CD14-positive monocyte (primary cell): ENCODE measurements at regions not wholly inside any gene's neighbourhood (a gene's known extent, or its start where the extent isn't known, plus 50 kb on each side); places are given as distances from the start of the nearest gene placed in this dataset.
A peak's percentile ranks its signal among the peaks of the same experiment; 100 is the strongest.

Experiments used
- DNase-seq, 3 donors: peaks; one replicate each; pipeline ENCODE4 v3.0.0-alpha.2; 2011 to 2022
- H2AFZ ChIP-seq: 2 replicates; pipeline ENCODE4 v1.6.0; 2012; ENCODE audit warnings: mild to moderate bottlenecking, low read depth, low read length, inconsistent platforms; ENCODE audit not compliant: insufficient read depth, poor library complexity, severe bottlenecking
- H3K27ac ChIP-seq, 2 donors: 1 replicate in 1 of 2; 2 replicates in 1 of 2; pipeline ENCODE4 v1.5.1; 2012 to 2013; ENCODE audit warnings: low read length in 2 of 2, control low read depth in 1 of 2, inconsistent platforms in 1 of 2, low read depth in 1 of 2, mild to moderate bottlenecking in 1 of 2
- H3K27me3 ChIP-seq, 2 donors: one replicate each; pipeline versions ENCODE4 v1.6.0 to v1.6.1; 2011 to 2013; ENCODE audit warnings: low read length in 2 of 2; ENCODE audit not compliant: control insufficient read depth in 2 of 2, insufficient read depth in 2 of 2
- H3K36me3 ChIP-seq, 2 donors: replicated peaks in 1 of 2; 1 replicate in 1 of 2; 2 replicates in 1 of 2; pipeline versions ENCODE4 v1.5.1 to v1.6.1; 2012 to 2013; ENCODE audit warnings: low read length in 2 of 2, control low read depth in 1 of 2, inconsistent platforms in 1 of 2, mild to moderate bottlenecking in 1 of 2; ENCODE audit not compliant: insufficient read depth in 2 of 2, control insufficient read depth in 1 of 2
- H3K4me1 ChIP-seq, 2 donors: 1 replicate in 1 of 2; 2 replicates in 1 of 2; pipeline versions ENCODE4 v1.5.1 to v1.6.1; 2012 to 2013; ENCODE audit warnings: low read length in 2 of 2, control low read depth in 1 of 2, inconsistent platforms in 1 of 2, mild to moderate bottlenecking in 1 of 2, moderate library complexity in 1 of 2; ENCODE audit not compliant: insufficient read depth in 2 of 2, control insufficient read depth in 1 of 2
- H3K4me2 ChIP-seq: replicated peaks from 2 replicates; pipeline ENCODE3; 2012; ENCODE audit warnings: low read length, moderate library complexity, mild to moderate bottlenecking; ENCODE audit not compliant: poor library complexity, severe bottlenecking; ENCODE audit errors: extremely low read depth
- H3K4me3 ChIP-seq, 3 experiments: fragments of 200-600 bp in 1 of 3; sonication (generic) in 1 of 3; replicated peaks in 1 of 3; 1 replicate in 2 of 3; 2 replicates in 1 of 3; pipeline ENCODE4 v1.5.1; 2011 to 2013; ENCODE audit warnings: low read length in 3 of 3, mild to moderate bottlenecking in 3 of 3, control low read depth in 2 of 3, low read depth in 2 of 3, inconsistent platforms in 1 of 3, moderate library complexity in 1 of 3
- H3K79me2 ChIP-seq: 2 replicates; pipeline ENCODE4 v1.6.0; 2012; ENCODE audit warnings: mild to moderate bottlenecking, control low read depth, inconsistent platforms, low read length, moderate library complexity; ENCODE audit not compliant: insufficient read depth
- H3K9ac ChIP-seq: 2 replicates; pipeline ENCODE4 v1.6.0; 2017; ENCODE audit warnings: low read length, mild to moderate bottlenecking; ENCODE audit not compliant: insufficient read depth, poor library complexity, severe bottlenecking
- H3K9me3 ChIP-seq, 2 donors: replicated peaks in 1 of 2; 1 replicate in 1 of 2; 2 replicates in 1 of 2; pipeline versions ENCODE4 v1.5.1 to v1.6.1; 2012 to 2013; ENCODE audit warnings: low read length in 2 of 2, control low read depth in 1 of 2; ENCODE audit not compliant: control insufficient read depth in 1 of 2, insufficient read depth in 1 of 2
- H4K20me1 ChIP-seq: 2 replicates; pipeline ENCODE4 v1.6.0; 2012; ENCODE audit warnings: mild to moderate bottlenecking, low read length, control low read depth, moderate library complexity; ENCODE audit not compliant: insufficient read depth
- H3K27ac Mint-ChIP-seq, 7 donors: one replicate each; pipeline ENCODE4 v1.8.0; 2020; ENCODE audit warnings: mild to moderate bottlenecking in 7 of 7, mixed read lengths in 7 of 7, moderate library complexity in 6 of 7, inconsistent platforms in 2 of 7
- H3K27me3 Mint-ChIP-seq, 3 donors: one replicate each; pipeline ENCODE4 v1.8.0; 2021 to 2022; ENCODE audit warnings: low read depth in 3 of 3, mild to moderate bottlenecking in 3 of 3, mixed read lengths in 3 of 3, moderate library complexity in 3 of 3, inconsistent platforms in 1 of 3
- H3K36me3 Mint-ChIP-seq, 2 donors: one replicate each; pipeline ENCODE4 v1.8.0; 2020; ENCODE audit warnings: mixed read lengths in 2 of 2, inconsistent platforms in 1 of 2, mild to moderate bottlenecking in 1 of 2
- H3K4me1 Mint-ChIP-seq: one replicate; pipeline ENCODE4 v1.8.0; 2020; ENCODE audit warnings: mild to moderate bottlenecking, mixed read lengths
- H3K4me3 Mint-ChIP-seq, 2 donors: one replicate each; pipeline ENCODE4 v1.8.0; 2020; ENCODE audit warnings: mild to moderate bottlenecking in 2 of 2, mixed read lengths in 2 of 2, moderate library complexity in 1 of 2
- H3K9me3 Mint-ChIP-seq, 7 donors: one replicate each; pipeline ENCODE4 v1.8.0; 2020 to 2022; ENCODE audit warnings: mixed read lengths in 7 of 7, mild to moderate bottlenecking in 6 of 7, moderate library complexity in 6 of 7, inconsistent platforms in 2 of 7
- CTCF ChIP-seq: fragments of 200-600 bp; IDR thresholded peaks from one replicate; pipeline ENCODE4 v1.8.0; 2022; ENCODE audit warnings: antibody characterized with exemption, mild to moderate bottlenecking
- WGBS: methylation state at CpG from one replicate; pipeline ENCODE4 v1.1.5; 2013; ENCODE audit warnings: missing lambda C conversion rate; ENCODE audit not compliant: insufficient coverage; 5-methylcytosine and 5-hydroxymethylcytosine counted together
- intact Hi-C, 2 donors: fragments of 100-400 bp; cut with micrococcal nuclease; formaldehyde crosslinking; loops; one replicate each; pipeline versions ENCODE4 v1.15.0 to v1.15.1; 2023

DNA sequence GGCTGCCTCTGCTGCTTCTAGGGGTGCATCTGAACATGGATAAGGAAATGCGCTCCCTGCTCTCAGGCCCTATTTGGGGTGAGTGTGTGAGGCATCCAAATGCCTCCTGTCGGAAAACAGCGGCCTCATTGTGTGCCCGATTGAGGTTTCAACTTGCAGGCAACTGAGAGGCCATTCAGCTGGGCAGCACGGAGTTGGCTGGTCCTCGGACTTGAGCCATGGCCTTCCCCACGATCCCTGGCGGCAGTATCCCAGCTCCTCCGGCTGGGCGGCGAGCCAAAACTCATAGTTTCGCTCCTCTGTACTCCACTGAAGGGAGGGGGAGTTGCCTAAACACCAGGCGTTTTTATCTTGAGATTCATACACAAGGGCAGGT, 597.3 kb upstream of the SGCD start:
- H3K9me3 ChIP-seq = peaks cover 0 to 3% of the 10 kb centered on the region in 2 donors
- no peaks in the 10 kb centered on the region for H3K4me1 ChIP-seq
- H3K4me1 Mint-ChIP-seq = no peaks in the 10 kb centered on the region
- peaks cover 0 to 13% (median 5%) of the 10 kb centered on the region in 7 donors for H3K9me3 Mint-ChIP-seq
- no peak for TF ChIP-seq CTCF
- H3K9ac ChIP-seq = no peak overlapping the region
- no peak overlapping the region for H3K4me2 ChIP-seq
- peak overlapping the region in 1 of 2 donors; percentile 79 for H3K4me3 Mint-ChIP-seq
- 4% methylated on average over 10 of the region's 13 CpGs for WGBS
- no peaks in the 10 kb centered on the region for H3K36me3 Mint-ChIP-seq
- DNase-seq = no peak
- H4K20me1 ChIP-seq = no peaks in the 10 kb centered on the region
- H3K36me3 ChIP-seq = no peaks in the 10 kb centered on the region
- no peak overlapping the region for H3K27ac ChIP-seq
- H2AFZ ChIP-seq = no peak overlapping the region
- H3K79me2 ChIP-seq = no peaks in the 10 kb centered on the region
- intact Hi-C loops = no loop called here
- H3K27me3 ChIP-seq = peaks cover 16 to 49% of the 10 kb centered on the region in 2 donors
- H3K27me3 Mint-ChIP-seq = peaks cover 44 to 54% (median 51%) of the 10 kb centered on the region in 3 donors
- H3K4me3 ChIP-seq = no peak overlapping the region
- no peak overlapping the region for H3K27ac Mint-ChIP-seq

GRCh38 chr5:155732587-155733376, 594.2 kb upstream of the SGCD start:
- no peaks in the 10 kb centered on the region for H3K4me1 Mint-ChIP-seq
- peaks cover 27 to 38% (median 36%) of the 10 kb centered on the region in 3 donors for H3K27me3 Mint-ChIP-seq
- 14% methylated on average over 1 of the region's 6 CpGs for WGBS
- H3K9me3 Mint-ChIP-seq = peaks cover 0 to 8% (median 3%) of the 10 kb centered on the region in 7 donors
- H4K20me1 ChIP-seq = no peaks in the 10 kb centered on the region
- no peak overlapping the region for H3K27ac Mint-ChIP-seq
- no peak overlapping the region for H3K4me3 Mint-ChIP-seq
- no peak overlapping the region for H3K27ac ChIP-seq
- H3K4me2 ChIP-seq = no peak overlapping the region
- H3K9ac ChIP-seq = no peak overlapping the region
- no peak overlapping the region for H3K4me3 ChIP-seq
- H3K9me3 ChIP-seq = peaks cover 0 to 3% of the 10 kb centered on the region in 2 donors
- H3K27me3 ChIP-seq = peaks cover 14 to 27% of the 10 kb centered on the region in 2 donors
- no peak overlapping the region for H2AFZ ChIP-seq
- H3K79me2 ChIP-seq = no peaks in the 10 kb centered on the region
- no peaks in the 10 kb centered on the region for H3K4me1 ChIP-seq
- no peak for TF ChIP-seq CTCF
- no peaks in the 10 kb centered on the region for H3K36me3 Mint-ChIP-seq
- DNase-seq = no peak
- H3K36me3 ChIP-seq = no peaks in the 10 kb centered on the region
- intact Hi-C loops = no loop called here
